GM21367 (cell line): ENCODE measurements at regions not wholly inside any gene's neighbourhood (a gene's known extent, or its start where the extent isn't known, plus 50 kb on each side); places are given as distances from the start of the nearest gene placed in this dataset.
"Not testable (repeated sequence)": the region's sequence is repeated elsewhere in the genome, so short reads cannot be mapped to it uniquely, and the experiment has no call there.

Experiments
- ATAC-seq: cut with Tn5 transposase; IDR thresholded peaks from one replicate; pipeline ENCODE4 v1.9.1; 2021; ENCODE audit not compliant: unreplicated experiment

DNA sequence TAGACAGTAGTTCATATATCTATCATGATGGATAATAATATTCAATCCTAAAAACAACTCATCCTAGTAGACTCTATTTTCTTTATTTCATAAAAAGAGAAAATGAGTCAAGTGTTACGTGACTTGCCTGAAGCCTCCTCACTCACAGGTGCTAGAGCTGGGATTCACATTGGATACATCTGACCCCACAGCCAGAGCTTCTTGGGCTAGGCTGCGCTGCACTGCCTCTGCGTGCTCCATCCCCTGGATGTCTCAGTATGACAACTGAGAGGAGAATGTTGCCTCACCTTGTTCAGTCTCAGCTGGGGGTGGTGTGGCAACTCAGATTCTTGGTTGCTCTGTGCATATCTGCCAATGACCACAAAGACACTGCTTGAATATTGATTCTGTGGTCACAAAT is 286.6 kb downstream of the LIG4 start:
- no peak for ATAC-seq

DNA sequence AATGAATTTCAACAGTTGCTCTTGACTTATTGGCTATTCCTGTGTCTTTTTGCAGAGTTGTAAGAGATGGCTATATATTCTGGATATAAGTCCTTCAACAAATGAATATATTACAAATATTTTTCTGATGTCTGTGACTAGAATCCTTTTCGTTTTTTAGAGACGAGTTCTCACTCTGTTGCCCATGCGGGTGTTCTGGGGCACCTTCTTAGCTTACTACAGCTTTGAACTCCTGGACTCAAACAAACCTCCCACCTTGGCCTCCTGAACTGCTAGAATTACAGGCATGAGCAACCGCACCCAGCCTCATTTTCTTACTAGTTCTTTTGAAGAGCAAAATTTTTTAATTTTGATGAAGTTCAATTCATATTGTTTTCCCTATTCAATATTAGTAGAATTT is 287.8 kb downstream of the LIG4 start:
- ATAC-seq: no peak

DNA sequence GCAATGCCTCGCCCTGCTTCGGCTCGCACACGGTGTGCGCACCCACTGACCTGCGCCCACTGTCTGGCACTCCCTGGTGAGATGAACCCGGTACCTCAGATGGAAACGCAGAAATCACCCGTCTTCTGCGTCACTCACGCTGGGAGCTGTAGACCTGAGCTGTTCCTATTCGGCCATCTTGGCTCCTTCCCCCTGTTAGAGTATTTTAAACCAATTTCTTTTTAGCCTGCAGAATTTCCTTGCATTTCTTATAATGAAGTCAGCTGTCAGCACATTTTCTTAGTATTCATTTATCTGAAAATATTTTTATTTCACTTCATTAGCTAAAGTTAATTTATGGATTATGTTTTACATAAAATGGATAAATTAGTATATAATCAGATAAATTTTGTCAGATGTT is 288.8 kb downstream of the LIG4 start:
- ATAC-seq: not testable (repeated sequence)

DNA sequence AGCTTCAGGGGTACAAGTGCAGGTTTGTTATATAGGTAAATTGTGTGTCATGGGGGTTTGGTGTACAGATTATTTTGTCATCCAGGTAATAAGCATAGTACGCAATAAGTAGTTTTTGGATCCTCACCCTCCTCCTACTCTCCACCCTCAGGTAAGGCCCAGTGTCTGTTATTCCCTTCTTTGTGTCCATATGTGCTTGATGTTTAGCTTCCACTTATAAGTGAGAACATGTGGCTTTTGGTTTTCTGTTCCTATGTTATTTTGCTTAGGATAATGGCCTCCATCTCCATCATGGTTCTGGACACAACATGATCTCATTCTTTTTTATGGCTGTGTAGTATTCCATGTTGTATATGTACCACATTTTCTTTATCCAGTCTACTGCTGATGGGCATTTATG is 298.4 kb downstream of the LIG4 start:
- ATAC-seq: not testable (repeated sequence)

DNA sequence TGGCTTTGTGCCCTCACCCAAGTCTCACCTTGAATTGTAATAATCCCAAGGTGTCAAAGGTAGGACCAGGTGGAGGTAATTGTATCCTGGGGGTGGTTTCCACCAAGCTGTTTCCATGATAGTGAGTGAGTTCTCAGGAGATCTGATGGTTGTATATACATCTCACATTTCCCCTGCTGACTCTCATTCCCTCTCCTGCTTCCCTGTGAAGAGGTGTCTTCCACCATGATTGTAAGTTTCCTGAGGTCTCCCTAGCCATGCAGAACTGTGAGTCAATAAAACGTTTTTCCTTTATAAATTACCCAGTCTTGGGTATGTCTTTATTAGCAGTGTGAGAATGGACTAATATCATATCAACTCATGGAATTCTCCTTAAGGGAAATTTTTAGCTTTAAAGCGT is 302.6 kb downstream of the LIG4 start:
- no peak for ATAC-seq

DNA sequence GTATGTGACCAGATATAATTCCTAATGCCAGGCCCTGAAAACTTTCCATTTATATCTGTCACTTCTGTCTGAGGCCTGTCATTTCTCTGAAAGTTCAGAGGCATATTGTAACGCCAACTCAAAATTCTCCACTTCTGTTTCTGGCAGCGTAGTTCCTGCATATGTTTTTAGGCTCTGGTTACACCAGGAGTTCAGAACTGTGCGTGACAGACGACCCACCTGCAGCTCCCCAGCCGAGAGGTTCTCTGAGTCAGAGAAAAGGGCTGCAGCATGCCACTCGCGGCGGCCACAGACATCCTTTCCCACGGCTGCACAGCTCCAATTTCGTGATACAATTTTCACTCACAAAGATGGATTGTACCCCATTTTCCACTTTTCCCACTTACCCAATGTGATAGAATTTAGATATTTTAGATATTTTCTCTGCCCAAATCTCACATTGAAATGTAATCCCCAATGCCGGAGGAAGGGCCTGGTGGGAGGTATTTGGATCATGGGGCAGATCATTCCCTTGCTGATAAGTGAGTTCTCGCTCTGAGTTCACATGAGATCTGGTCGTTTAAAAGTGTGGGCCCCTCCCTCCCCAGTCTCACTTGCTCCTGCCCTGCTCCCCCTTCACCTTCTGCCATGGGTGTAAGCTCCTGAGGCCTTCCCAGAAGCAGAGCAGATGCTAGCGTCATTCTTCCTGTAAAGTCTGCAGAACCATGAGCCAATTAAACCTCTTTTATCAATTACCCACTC is 308.1 kb downstream of the LIG4 start:
- no peak for ATAC-seq

DNA sequence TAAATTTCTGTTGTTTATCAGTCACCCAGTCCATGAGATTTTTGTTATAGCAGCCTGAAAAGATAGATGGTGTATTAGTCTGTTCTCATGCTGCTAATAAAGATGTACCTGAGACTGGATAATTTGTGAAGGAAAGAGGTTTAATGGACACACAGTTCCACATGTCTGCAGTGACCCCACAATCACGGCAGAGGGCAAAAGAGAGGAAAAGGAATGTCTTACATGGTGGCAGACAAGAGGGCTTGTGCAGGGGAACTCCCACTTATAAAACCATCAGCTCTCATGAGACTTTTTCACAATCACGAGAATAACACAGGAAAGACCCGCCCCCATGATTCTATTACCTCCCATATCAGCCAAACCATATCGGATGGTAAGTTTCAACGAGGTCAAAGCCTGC is 309.2 kb downstream of the LIG4 start:
- ATAC-seq: no peak

DNA sequence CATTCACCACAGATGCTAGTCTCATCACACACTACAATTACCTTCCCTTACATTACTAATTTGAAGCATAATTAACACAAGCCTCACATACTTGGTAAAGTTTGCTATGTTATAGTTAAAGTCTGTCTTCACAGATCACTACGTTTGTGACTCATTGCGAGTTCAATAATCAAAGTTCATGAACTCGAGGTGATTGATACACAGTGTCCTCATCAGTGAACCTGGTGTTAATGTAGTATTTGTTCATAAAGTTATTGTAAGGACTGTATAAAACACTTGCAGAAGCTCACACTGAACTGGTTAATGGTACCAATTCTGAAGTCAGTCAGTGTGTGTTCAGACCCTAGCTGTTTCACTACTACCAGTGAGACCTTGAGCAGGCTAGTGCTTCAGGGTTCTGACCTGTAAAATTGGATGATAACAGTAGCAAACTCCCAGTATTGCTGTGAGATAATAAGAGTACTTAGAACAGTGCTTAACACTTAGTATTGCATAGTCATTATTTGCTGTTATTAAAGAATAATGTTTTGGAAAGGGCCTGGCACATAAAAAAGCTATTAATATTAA is 313.3 kb downstream of the LIG4 start:
- ATAC-seq: no peak

DNA sequence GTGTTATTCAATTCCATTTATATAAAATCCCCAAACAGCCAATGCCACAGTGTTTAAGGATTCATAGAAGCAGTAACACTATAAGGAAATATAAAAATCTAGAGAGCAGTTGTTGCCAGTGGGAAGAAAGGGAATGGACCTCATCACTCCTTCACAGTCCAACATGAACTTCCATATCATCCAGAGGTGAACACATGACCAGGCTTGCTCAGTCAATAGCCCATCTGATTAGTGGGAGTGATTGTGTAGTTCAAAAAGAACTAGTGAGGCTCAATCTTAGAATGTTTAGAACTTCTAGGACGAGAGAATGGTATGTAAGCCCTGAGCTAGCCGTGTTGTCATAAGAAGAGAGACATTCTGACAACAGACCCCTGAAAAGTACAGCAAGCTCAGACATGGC is 314.1 kb downstream of the LIG4 start:
- ATAC-seq: no peak

DNA sequence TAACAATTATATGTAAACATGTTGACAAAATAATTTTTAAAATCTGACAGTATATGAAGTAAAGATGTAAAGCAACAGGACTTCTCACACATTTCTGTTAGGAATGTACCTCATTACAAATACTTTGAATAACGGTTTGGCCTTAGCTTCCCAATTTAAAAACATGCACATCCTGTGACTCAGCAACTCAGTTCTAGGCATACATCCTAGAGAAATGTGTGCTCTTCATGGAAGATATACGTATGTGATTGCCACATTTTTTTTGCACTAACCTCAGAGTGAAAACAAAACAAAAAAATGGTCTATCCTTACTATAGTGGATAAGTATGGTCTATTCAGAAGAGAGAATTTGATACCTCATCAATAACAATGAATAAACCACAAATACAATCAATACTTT is 314.6 kb downstream of the LIG4 start:
- ATAC-seq: no peak

DNA sequence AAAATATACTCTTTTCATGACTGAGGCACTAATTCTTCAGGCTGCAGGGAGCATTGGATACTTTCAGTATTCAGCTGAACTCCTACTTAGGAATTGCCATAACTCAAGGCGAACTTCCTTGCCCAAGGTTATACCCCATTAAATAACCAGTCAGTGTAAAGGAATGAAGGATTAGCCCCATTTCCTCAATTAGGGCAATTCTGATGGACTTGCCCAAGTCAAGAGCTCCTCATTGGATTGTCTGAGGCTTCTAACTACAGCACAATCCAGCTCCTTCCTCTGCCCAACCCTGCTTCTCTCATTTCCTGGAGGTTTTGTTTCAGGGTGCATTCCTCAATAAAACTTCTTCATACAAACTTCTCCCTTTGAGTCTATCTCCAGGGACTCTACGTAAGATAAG is 329.2 kb downstream of the LIG4 start:
- ATAC-seq: no peak

DNA sequence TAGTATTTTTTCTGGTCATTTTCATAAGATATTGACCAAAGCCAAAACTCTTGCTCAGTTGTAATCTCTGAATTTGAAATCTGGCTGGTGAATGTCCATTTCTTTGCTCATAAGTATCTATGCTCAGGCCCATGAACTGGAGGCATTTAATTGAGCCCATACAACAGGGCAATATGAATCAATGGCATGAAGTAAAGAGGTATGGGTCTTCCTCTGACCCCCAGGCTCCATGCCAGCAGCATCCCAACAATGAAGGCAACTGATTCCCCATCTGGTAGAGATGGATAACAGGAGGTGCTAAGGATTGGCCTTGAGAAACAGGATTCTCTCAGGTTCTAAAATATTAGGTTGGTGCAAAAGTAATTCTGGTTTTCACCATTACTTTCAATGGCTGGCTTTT is 330.8 kb downstream of the LIG4 start:
- ATAC-seq: no peak

DNA sequence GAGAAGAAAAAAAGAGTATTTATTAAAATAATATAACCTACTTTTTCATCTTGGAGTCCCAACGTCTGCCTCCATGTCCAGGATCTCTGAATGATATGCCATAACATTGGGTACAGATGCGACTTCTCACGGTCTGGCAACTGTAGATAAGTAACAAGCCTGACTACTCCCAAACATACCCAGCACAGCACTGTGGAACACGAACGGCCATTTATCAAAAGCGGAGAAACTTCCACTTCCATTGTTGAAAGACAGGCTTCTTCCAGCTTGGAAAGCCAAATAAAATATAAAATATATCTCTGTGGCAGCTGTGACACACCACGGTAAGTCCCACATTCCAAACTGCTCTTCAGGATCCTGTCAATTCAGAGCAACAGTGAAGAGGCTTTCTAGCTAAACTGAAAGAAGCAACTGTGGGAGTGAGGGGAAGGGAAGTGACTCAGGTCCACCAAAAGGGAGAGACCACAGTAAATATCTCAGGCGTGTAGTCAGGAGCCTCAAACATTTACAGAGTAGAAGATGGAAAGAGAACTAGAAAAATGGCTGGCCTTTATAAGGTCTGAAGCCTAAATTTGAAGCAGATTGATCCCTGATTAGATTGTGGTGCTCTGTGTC is 331.7 kb downstream of the LIG4 start:
- no peak for ATAC-seq

DNA sequence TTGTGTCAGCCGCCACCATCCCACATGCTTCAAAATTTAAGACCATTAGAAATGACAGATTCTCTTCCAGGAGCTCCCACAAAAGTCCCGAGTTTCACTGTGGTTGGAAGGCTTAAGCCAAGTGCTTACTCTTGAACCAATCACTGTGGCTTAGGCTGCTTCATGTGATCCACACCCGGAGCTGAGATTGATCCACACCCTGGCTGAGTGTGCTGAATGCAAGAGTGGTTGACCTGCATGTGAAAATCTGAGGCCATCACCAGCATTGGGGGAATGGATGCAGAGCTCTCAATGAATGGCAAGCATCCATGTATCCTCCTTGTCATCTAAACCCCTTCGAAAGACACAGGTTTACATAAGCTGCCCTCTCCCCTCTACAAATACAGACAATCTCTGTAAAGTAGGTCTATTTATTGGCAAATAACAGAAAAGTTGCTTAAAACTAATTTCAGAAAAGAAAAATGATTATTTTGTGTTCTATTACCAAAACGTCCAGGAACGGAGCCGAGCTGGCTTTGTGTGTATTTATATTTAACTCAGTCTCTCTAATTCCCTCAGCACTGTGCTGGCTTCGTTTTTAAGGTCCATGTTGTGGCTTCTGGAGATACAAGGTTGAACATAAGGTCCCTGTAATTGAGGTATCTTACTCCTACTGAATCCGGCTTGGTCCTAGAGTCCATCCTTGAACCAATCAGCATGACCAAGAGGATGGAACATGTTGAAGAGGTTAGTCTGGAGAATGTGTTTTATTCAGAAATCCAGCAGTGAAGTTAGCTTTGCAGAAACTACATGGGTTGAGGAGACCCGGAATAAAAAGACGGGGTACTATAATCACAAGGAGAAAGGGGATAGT is 332.4 kb downstream of the LIG4 start:
- ATAC-seq: no peak

DNA sequence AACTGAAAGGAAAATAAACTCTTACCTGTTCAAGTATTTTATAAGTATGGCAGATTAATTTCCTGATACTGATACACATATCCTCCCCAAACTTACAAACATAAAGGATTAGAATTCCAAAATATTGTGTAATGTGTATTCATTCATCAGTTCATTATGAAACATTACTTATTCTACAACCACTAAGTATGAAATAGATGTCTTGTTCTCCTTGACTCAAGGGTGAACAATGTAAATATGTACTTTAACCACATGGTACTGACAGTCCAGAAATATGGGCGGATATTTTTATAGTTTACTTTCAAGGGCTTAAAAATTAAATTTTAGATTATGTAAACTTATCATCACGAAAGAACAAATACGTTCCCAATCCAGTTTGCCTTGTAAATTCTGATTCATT is 334.0 kb downstream of the LIG4 start:
- no peak for ATAC-seq

DNA sequence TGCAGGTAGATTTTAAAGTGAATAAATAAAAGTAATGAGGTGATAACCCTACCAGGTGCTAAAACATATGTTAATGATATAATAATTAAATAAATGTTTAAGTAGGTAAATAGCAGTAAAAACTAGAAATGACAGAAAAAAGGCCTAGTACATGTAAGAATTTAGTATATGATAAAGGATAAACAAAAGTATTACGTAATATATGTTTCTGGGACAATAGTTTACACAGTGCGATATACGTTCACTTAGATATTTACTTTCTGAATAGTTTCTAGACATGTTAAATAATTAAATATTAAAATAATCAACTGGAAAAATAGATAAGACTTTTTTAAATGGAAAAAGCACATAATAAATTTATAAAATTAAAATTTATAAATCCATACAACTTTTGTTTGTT is 340.9 kb downstream of the LIG4 start:
- no peak for ATAC-seq

DNA sequence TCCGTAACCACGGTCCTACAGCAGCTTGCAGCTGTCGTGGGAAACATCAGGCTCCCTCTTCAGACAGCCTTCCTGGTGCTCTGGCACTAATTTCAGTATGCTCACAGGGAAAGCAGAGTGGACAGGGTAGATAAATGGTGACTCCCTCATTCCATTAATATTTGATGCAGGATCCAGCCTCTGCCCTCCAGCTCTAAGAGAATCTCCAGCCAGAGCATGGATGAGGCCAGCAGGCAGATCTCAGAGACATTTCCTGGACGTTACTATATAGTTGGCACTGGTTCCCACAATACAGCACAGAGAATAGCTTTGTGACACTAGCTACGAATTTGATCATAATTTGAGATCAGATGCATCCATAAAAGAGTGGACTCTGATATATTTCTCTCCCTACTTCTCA is 341.4 kb downstream of the LIG4 start:
- ATAC-seq: no peak

DNA sequence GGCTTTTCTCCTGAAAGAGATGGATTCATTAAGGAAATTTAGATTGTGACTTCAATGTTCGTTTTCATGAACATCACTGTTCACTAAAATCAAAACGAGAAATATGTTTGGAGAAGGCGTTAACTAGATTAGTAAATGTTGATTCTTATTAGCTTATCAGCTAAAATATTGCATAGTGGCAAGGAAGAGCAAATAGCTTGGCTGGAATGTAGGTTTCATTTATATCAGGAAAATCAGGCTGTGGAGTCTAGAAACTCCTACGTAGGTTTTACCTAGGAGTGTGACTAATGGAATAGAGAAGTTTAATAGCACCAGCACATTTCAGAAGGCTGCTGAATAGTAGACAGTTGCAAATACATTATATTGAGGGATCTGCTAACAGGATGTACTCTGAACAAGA is 344.9 kb downstream of the LIG4 start:
- ATAC-seq: no peak

DNA sequence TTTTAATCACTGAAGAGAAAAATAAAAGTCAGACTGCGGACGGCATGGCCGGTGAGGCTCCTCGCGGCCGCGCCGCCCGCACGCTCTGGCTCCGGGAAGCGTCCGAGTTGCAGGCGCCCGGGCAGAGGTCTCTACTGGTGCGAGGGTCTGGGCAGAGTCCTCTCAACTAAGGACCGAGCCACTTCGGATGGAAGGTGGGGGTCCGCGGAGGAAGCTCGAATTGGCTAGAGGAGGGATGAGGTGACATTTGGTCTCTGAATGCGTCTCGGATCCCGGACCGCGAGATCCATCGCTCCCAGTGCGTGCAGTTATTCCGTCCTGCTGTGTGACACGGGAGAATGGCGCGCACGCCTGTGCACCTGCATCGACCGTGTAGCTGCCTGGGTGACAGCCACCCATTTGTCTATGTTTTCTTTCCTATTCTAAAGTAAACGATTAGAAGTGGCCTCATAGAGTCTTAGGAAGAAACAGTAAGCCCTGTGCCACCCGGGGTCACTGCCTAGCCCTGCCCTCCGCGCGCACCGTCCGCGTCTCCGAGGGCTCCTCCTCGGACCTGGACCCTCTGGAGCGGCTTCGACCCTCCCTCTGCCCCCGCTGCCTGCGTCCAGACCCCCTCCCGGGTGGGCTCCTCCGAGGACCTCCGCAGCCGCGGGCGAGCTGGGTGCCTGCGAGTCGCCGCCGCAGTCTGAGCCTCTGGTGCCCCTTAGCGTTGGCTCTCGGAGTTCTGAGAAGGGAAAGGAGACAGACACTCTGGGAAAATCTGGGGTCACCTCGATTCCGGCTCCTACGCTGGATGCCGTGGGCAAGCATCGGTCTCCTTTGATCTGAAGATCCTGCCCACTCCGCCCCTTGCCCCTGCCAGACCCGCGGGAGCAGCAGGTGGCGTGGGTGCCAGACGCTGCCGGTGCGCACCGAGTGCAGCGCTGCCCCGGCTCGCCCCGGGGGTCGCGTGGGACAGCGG is 347.4 kb downstream of the LIG4 start:
- no peak for ATAC-seq

DNA sequence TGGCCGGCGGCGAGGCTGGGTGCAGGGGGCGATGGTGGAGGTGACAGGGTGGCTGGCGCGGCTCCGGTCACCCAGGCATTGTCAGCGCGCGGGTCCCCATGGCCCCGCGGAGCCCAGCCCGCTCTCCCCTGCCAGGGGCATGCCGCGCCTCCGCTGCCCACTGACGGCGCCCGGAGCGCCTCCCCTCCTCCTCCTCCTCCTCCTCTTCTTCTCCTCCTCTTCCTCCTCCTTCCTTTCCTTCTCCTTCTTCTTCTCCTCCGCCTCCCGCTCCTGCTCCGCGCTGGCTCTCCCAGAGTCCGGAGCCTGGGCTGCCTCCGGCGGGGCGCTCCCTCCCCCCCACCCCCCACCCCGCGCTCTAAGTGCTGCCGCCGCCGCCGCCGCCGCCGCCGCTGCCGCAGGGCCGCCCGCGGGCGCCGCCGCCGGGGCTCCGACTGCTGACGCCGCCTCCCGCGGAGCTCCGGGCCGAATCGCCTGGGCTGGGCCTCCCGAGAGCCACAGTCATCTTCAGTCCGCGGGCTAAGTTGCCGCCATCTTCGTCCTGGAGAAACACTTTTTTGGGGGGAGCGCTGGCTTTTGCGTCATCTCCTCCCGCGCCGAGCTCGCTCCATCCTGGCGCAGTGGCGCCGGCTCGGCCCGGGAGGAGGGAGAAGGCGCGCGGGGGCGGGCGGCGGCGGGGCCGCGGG is 348.3 kb downstream of the LIG4 start:
- ATAC-seq: no peak
